ENCODE measurements at regions not wholly inside any gene's neighbourhood (a gene's known extent, or its start where the extent isn't known, plus 50 kb on each side); places are given as distances from the start of the nearest gene placed in this dataset.

- TF ChIP-seq CTCF (IDR thresholded peaks at IDR 0.05) (no peak), EZH2 (IDR thresholded peaks at IDR 0.05) (no peak)
Measured at GRCh38 chr11:122229481-122230384, 113.7 kb upstream of the BLID start.
